HG02798 (cell line): ENCODE measurements at regions not wholly inside any gene's neighbourhood (a gene's known extent, or its start where the extent isn't known, plus 50 kb on each side); places are given as distances from the start of the nearest gene placed in this dataset.
"Not testable (repeated sequence)": the region's sequence is repeated elsewhere in the genome, so short reads cannot be mapped to it uniquely, and the experiment has no call there.

ENCODE experiments used
- ATAC-seq: cut with Tn5 transposase; IDR thresholded peaks from one replicate; pipeline ENCODE4 v1.9.1; 2021; ENCODE audit warnings: mild to moderate bottlenecking; ENCODE audit not compliant: unreplicated experiment, poor library complexity

DNA sequence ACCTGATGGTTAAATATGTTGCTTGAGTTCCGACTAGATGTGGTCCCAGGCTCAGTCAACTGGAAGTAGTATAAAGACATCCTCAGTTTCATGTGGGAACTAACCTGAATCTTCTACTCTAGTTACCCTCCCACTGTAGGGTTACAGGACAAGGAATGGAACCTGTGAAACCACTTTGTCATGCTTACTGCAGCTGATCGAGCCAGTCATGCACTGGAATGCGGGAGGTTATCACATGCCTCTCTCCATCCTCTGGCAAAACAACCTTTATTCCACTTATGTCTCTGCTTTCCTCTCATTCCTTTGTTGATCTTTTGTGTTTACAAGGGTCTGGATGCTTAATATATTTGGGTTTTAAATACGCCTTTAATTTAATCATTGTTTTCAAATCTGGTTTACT, 111.9 kb upstream of the DDHD1 start:
- no peak for ATAC-seq

DNA sequence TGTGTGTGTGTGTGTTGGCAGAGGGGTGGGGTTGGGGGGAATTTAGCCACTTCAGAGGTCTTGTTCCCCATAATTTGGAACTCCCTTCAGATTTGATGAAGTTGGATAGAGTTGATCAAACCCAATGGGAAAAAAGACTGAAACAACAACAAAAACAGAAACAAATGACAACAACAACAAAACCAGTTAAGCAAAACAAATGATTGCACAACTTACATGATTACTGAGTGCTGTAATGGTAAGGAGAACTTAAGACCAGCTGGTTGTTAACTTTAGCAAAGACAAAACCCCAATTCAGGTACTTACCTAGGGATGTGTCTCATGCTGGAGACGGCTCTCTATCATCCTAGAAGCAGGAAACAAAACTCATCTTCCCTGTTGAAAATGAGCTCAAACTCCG, 107.8 kb upstream of the DDHD1 start:
- no peak for ATAC-seq

DNA sequence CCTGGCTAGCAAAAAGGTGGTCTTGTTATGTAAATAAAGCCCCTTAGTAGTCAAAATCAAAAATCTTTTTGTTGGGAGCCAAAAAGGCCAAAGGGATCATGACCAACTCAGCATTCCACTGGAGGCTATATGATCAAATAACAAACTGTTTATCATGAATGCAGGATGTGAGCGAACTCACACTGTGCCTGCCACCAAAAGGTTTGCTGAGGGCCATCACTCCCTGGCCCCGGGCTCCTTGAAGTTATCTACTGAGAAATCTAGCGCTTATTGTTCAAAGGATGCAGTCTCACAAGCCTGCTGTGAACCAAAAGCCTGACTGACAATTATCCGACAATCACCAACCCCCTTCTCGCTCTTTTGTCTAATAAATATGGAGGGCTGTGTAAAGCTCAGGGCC, 107.2 kb upstream of the DDHD1 start:
- ATAC-seq: no peak

DNA sequence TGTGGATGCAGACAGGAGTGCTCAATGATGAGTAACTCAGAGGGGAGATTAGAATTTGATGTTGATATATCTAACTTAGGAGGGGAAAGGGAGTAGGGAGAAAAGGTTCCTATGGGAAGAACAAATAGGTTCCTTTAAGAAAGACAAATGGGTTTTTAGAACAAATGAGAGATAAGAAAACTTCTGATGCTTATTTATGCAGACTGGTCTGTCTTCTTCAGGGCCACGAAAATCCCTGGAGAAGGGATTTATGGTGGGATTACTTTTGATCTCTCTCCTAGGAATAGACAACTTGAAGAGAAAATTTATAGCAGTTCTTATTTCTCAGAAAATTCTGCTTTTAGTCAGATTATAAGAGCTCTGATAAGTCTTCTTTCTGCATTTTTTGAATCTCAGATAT, 99.0 kb upstream of the DDHD1 start:
- no peak for ATAC-seq

DNA sequence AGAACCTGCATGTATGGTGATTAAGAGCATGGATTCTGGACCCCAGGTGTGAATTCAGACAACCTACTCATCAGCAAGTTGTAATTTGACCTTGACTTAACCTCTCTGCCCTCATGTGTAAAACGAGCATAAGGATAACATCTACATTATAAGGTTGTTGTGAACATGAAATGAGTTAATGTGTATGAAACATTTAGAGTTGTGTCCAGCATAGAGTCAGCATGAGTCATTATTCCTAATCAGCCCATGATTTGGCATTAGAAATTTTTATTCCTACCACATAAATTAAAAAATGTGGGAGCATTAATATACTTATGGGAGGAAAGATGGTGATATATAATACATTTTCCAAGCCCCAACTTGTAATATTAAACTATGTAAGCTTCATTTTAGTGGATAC, 95.9 kb upstream of the DDHD1 start:
- ATAC-seq: no peak

DNA sequence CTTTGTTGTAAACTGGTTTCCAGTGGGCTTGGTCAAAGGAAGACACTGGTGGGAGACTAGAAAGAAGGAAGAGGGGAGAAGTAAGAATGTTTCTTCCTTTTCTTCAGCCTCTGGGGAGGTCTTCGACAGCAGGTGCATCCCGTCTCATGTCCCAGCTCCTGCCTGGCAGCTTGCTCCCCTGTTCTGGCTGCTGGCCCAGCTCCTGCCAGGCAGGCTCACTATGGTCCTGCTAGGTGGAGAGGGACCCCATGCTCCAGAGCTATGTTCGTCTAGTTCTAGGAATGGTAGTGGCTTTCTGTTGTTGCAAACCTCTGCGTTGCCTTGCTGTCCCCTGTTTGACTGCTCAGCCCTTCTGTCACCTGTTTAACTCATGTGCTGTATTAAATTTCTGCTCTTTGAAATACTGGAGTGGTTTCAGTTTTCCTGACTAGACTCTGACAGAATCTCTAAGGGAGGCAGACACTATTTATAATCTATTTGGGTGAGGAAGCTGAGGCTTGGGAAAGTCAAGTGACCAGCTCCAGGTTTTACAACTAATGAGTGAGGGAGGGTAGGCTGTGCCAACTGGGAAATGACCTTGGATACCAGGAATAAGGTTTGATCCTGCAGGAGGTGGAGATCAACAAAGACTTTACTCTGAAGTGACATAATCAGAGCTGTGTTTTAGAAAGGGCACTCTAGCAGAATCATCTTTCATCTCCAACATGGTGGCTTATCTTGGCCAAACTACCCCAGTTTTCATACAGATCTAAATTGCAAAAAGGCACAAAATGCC, 94.7 kb upstream of the DDHD1 start:
- ATAC-seq: no peak

DNA sequence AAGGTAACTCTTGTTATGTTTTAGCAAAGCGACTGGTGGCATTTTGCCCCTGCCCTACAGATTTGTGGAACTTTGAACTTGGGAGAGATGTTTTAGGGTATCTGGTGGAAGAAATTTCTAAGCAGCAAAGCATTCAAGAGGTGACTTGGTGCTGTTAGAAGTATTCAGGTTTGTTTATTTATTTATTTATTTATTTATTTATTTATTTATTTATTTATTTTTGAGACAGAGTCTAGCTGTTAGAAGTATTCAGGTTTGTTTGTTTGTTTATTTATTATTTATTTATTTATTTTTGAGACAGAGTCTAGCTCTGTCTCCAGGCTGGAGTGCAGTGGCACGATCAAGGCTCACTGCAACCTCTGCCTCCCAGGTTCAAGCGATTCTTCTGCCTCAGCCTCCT, 89.8 kb upstream of the DDHD1 start:
- not testable (repeated sequence) for ATAC-seq

DNA sequence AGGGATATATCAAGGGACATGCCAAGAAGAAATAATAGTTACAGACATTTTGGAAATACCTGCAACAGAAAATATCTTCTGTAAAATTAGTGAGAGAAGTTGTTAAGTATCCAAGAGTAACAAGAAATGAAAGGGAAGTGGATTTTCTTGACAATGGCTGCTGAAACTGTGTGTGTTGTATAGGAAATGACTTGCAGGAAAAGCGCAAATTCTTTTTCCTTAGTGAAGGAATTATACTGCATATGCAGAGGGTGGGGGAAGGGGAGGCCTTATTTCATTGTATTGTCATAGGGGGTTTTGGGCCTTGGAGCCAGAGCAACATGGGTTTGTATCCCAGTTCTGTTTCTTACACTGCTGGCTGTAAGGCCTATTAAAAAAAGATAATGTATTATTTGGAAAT, 84.4 kb upstream of the DDHD1 start:
- ATAC-seq: no peak

DNA sequence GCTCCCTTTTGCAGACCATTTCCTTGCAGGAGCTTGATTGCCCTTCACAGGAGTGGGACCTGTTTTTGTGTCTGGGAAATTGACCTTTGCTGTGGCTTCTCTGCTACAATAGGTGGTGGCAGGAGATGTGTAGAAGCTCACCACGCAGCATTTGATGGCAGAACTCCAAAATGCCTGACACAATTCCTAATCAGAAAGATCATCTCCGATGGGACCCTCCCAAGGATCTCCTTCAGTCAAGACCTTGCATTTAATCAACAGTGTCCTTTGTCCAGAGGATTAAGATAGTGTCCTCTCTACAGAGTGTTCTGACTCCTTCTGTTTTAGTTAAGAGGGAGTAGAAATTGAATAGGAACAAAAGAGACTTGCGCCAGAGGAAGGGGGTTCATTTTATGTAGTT, 83.6 kb upstream of the DDHD1 start:
- no peak for ATAC-seq

DNA sequence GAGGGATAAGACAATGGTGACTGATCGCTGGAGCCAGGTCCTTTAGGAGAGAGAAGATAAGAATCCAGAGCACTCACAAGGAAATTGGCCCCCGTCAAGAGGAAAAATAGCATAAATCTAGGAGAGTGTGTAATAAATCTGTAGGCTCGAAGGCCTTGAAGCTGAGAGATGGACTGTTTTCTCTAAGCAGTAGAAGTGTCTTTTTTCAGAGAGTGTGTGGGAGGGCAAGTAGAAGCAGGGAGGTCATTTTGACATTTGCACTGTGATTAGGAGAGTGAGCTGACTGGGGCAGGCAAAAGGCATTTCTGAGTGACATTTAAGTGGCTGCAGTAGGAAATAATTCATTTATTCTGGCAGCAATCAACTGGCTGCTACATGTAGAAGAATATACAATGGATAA, 78.0 kb upstream of the DDHD1 start:
- ATAC-seq: no peak

DNA sequence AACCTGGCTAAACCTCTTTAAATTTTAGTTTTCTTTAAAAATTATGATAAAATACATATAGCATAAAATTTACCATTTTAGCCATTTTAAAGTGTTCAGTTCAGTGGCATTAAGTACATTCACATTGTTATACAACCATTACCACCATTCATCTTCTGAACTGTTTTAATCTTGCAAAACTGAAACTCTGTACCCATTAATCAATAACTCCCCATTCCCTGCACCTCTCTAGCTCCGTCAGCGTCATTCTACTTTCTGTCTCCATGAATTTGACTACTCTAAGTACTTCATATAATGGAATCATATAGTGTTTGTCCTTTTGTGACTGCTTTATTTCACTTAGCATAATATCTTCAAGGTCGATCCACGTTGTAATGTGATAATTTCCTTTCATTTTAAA, 75.8 kb upstream of the DDHD1 start:
- no peak for ATAC-seq

DNA sequence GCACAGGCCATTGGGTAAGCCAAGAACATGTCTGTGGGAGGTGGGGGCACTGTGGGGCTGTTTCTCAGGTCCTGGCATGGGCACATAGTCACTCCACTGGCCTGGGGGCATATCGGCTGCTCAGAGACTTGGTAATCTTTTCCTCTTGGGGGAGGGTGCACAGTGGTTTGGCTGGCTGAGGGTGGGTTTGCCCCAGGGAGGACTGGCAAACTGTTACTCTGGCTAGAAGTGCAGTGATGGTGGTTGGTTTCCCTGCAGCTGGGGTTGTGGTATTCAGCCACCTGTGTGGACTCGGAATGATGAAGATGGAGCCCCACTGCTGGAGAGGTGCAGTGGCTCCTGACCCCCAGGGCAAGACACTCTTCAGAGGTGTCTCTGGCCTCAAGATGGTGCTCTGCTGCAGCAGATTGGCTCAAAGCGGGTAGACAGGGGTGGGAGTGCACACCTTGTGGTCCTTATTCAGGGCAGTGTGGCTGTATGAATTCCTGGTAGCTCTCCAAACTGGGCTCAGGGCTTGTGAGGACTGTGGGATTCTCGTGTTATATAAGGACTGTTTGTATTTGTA, 74.1 kb upstream of the DDHD1 start:
- ATAC-seq: no peak

DNA sequence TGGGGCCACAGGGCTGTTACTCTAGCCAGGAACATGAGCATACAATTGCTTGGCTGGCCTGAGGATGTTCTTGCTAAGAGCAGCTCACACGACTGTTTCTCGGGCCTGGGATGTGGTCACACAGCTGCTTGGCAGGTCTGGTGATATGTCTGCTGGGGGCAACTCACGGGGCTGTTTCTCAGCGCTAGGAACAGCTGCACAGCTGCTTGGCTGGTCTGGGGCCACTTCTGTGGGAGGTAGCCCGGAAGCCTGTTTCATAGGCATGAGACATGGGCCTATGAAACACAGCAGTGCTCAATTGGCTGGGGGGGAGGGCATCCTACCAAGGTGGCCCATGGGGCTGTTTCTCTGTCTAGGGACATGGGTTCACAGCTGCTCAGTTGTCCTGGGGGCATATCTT, 73.4 kb upstream of the DDHD1 start:
- peak; percentile 54 for ATAC-seq

DNA sequence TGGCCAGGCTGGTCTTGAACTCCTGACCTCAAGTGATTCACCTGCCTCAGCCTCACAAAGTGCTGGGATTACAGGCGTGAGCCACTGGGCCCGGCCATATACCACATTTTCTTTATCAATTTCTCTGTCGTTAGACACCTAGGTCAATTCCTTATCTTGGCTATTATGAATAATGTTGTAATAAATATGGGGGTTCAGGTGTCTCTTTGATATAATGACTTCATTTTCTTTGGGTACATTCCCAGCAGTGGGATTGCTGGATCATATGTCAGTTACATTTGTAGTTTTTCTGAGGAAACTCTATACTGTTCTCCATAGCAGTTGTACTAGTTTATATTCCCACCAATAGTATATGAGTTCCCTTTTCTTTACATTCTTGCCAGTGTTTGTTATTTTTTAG, 67.8 kb upstream of the DDHD1 start:
- no peak for ATAC-seq

DNA sequence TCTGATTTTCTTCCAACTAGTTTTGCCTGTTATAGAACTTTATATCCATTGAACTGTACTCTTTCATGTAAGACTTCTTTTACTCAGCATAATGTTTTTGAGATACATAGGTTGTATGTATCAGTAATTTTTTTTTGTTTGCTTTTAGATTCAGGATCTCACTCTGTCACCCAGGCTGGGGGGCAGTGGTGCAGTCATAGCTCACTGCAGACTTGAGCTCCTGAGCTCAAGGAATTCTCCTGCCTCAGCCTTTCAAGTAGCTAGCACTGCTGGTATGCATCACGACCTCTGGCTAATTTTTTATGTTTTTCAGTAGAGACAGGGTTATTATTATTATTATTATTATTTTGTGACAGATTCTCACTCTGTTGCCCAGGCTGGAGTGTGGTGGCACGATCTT, 65.0 kb upstream of the DDHD1 start:
- no peak for ATAC-seq

DNA sequence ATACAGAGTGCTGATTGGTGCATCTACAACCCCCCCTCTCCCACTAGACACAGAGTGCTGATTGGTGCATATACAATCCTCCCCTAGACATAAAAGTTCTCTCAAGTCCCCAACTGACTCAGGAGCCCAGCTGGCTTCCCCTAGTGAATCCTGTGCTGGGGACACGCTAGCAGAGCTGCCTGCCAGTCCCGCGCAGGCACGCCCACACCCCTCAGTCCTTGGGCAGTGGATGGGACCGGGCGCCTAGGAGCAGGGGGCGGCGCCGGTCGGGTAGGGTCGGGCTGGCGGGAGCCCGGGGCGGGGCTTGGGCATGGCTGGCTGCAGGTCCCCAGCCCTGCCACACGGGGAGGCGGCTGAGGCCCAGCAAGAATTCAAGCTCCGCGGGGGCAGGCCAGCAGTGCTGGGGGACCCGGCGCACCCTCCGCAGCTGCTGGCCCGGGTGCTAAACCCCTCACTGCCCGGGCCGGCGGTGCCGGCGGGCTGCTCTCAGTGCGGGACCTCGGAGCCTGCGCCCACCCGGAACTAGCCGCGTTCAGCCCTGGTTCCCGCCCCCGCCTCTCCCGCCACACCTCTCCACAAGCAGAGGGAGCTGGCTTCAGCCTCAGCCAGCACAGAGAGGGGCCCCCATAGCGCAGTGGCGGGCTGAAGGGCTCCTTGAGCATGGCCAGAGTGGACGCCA, 64.3 kb upstream of the DDHD1 start:
- peak; percentile 99 for ATAC-seq

DNA sequence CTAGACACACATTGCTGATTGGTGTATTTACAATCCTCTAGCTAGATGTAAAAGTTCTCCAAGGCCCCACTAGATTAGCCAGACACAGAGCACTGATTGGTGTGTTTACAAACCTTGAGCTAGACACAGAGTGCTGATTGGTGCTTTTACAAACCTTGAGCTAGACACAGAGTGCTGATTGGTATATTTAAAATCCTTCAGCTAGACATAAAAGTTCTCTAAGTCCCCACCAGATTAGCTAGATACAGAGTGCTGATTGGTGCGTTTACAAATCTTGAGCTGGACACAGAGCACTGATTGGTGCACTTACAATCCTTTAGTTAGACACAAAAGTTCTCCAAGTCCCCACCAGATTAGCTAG, 63.8 kb upstream of the DDHD1 start:
- ATAC-seq: not testable (repeated sequence)

DNA sequence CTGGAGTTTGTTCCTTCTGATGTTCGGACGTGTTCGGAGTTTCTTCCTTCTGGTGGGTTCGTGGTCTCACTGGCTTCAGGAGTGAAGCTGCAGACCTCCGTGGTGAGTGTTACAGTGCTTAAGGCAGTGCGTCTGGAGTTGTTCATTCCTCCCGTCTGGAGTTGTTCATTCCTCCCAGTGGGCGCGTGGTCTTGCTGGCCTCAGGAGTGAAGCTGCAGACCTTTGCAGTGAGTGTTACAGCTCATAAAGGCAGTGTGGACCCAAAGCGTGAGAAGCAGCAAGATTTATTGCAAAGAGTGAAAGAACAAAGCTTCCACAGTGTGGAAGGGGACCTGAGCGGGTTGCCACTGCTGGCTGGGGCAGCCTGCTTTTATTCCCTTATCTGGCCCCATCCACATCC, 63.4 kb upstream of the DDHD1 start:
- not testable (repeated sequence) for ATAC-seq

DNA sequence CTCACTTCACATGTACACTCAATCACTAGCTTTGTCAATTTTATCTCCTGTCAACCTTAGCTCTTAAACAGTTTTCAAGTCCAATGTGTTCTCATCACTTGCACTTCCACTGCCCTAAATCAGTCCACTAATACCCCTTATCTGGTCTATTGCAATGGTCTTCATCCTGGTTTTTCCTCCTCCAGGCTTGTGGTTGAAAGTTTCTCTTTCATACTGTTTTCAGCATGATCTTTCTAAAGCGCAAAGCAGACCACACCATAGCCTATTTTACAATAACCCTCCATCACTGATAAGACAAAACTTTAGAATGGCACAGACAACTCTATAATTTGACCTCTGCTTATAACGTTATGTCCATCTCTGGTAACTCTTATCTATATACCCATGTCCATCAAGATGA, 62.0 kb upstream of the DDHD1 start:
- ATAC-seq: no peak

DNA sequence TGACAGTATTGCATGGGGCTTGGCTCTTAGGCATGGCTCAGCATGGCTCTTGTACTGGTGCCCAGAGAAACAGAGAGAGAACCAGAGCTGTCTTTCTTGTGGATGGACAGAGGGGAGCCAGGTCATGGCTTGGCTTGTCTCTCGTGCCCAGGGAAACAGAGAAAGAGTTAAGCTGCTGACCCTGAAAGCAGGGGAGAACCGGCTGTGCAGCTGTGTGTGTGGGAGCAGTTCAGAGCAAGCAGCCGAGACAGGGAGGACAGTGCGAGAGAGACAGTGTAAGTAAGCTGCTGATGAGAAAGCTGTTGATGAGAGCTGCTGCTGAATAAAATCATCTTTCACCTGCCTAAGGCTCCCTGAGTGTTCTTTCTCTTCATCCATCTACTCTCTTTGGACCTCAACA, 61.3 kb upstream of the DDHD1 start:
- no peak for ATAC-seq

DNA sequence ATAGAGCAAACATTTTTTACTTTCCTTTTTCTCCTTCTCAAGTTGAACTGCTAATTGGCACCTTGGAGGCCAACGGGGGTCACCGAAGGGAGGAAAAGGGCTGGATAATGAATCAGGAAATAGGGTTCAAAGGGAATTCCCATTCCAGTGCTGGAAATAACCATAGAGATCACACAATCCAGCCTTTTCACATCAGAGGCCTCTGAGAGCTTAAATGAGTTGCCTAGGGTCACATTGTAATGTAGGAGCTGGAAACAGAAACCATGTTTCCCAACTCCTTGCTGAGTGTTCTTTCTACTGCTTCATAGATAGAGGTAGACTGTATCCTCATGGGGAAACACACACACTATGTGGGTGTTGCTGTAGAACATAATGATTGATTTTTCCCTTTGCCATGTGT, 60.6 kb upstream of the DDHD1 start:
- ATAC-seq: no peak

DNA sequence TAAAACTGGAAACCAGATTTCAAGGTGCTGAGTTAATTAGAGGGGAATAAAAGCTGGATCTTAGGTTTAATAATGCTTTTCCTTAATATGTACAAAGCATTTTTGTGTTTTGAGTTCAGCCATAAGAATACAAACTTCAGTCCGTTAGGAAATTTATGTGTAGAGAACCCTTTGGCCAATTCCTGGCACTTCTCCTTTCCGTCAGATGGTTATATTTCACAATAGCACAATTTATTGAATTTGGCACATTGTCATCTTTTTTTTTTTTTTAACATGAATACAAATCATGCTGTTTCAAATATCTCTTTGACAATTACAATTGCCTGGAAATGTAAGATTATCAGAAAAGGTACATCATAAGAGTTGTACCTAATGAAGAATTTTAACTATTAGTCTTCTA, 56.2 kb upstream of the DDHD1 start:
- ATAC-seq: no peak
